Urinary bladder (tissue), 3 donors: ENCODE measurements at regions not wholly inside any gene's neighbourhood (a gene's known extent, or its start where the extent isn't known, plus 50 kb on each side); places are given as distances from the start of the nearest gene placed in this dataset.

Experiments used
- DNase-seq: peaks from one replicate; pipeline ENCODE4 v3.0.0-alpha.2; 2015; ENCODE audit errors: extremely low spot score
- H3K27ac ChIP-seq: one replicate; pipeline ENCODE4 v1.5.1; 2013; ENCODE audit warnings: low read depth, mild to moderate bottlenecking, moderate library complexity
- H3K36me3 ChIP-seq: one replicate; pipeline ENCODE4 v1.6.1; 2013; ENCODE audit warnings: mild to moderate bottlenecking, moderate library complexity; ENCODE audit not compliant: insufficient read depth
- H3K4me1 ChIP-seq: one replicate; pipeline ENCODE4 v1.6.1; 2013; ENCODE audit warnings: mild to moderate bottlenecking, moderate library complexity; ENCODE audit not compliant: insufficient read depth
- H3K4me3 ChIP-seq: one replicate; pipeline ENCODE4 v1.5.1; 2013; ENCODE audit warnings: low read depth, low read length
- WGBS: extraction: QIAGEN DNeasy Blood & Tissue Kit; methylation state at CpG from one replicate; pipeline ENCODE4 v1.1.7; 2013; 5-methylcytosine and 5-hydroxymethylcytosine counted together
- donor health status: healthy with polysubstance abuse.
- donor health status: healthy.

DNA sequence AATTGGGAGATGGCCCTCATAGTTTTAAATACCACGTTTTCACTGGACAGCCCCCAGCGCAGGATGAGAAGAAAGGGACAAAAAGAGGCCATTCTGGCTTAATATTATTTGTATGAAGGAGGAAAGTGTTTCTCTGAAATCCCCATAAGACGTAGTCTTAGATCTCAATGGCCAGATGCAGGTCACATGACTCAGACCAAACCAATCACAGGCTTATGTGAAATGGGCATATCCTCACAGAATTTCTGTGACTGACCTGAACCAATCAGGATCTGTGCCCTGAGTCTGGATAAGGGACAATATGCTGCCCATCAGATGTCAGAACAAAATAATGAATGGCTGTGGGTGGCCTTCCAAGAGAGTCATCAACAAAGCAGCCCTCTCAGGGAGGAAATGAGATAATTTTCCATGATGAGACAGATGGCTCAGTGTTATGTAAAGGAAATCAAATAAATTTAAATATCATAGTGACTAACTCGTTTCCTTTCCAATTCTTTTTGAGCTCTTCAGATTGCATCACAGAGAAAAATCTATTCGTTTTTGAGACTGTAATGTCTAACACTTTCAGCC, 1009.5 kb upstream of the TMEM132C start:
- WGBS, result 69% methylated on average over 5 of the region's 5 CpGs
- Histone ChIP-seq H3K4me3 (no peak overlapping the region), H3K27ac (no peak overlapping the region), H3K36me3 (peaks cover 2% of the 10 kb centered on the region), H3K4me1 (no peaks in the 10 kb centered on the region)
- DNase-seq, result no peak

- Histone ChIP-seq H3K36me3 (no peaks in the 10 kb centered on the region), H3K27ac (no peak overlapping the region), H3K4me1 (no peaks in the 10 kb centered on the region), H3K4me3 (no peak overlapping the region)
- no peak for DNase-seq
- 81% methylated on average over 3 of the region's 3 CpGs for WGBS
These were observed 1006.4 kb upstream of the TMEM132C start for GRCh38 chr12:127260531-127260930.

DNA sequence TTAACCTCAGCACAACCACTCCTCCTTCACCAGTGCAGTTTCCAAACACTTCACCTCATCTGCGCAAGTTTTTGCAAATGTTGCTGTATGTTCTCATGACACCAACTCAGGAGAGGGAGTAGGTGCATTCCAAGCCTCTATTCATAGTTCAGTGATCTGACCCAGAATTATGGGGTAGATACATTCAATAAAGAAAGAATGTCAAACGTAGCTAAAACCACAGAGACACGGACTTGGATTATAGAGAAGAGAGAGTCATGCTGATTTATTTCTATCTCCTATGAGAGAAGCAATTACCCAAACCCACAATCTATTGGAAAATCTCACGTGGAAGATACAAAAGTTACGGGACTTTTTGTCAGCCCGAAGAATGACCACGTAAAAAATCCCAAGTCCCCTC, 1006.0 kb upstream of the TMEM132C start:
- DNase-seq, result no peak
- no peak overlapping the region for H3K27ac ChIP-seq
- no peaks in the 10 kb centered on the region for H3K4me1 ChIP-seq
- WGBS, result 83% methylated on average over 7 of the region's 7 CpGs
- no peak overlapping the region for H3K4me3 ChIP-seq
- no peaks in the 10 kb centered on the region for H3K36me3 ChIP-seq

DNA sequence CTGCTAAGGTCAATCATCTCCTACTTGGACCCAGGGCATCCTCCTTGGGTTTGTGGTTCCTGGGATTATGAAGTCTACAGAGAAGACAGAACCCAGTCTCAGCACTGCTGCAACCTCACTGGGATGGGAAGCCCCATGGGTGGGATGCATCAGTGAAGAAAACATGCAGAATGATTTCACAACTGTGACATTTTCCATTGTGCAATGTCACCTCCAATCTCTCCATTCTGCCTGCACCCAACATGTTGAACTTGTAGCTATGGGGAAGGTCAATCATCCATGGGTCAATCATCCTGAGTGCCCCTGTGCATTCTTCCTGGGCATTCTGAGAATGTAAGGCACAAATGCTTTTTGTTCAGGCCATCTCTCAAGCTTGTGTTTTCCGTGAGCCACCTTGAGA, 1004.4 kb upstream of the TMEM132C start:
- no peak overlapping the region for H3K27ac ChIP-seq
- WGBS, result 69% methylated on average over 1 of the region's 1 CpG
- no peak for DNase-seq
- H3K36me3 ChIP-seq, result no peaks in the 10 kb centered on the region
- no peak overlapping the region for H3K4me3 ChIP-seq
- H3K4me1 ChIP-seq, result no peaks in the 10 kb centered on the region

DNA sequence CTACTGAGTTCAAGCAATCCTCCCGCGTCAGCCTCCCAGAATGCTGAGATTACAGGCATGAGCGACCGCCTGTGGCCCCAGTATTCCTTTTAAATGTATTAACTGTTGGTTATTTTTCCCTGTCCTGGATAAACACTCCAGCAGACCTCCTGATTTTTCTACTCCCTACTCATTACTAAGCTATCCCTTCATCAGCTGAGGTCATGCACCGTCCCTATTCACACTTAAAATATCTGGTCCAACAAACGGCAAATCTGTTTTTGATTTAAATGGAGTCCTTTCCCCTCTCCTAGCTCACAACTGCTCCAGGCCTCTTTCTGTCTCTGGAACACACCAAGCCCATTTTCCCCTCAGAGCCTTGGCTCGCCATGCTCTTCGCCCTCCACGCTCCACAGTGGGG, 1003.3 kb upstream of the TMEM132C start:
- Histone ChIP-seq H3K4me1 (no peaks in the 10 kb centered on the region), H3K27ac (no peak overlapping the region), H3K4me3 (no peak overlapping the region), H3K36me3 (no peaks in the 10 kb centered on the region)
- DNase-seq, result no peak
- WGBS, result 90% methylated on average over 9 of the region's 9 CpGs

- Histone ChIP-seq H3K36me3 (no peaks in the 10 kb centered on the region), H3K4me1 (no peaks in the 10 kb centered on the region), H3K4me3 (no peak overlapping the region), H3K27ac (no peak overlapping the region)
- no peak for DNase-seq
- WGBS, result 88% methylated on average over 4 of the region's 4 CpGs
These were observed 999.8 kb upstream of the TMEM132C start for GRCh38 chr12:127267128-127267527.

DNA sequence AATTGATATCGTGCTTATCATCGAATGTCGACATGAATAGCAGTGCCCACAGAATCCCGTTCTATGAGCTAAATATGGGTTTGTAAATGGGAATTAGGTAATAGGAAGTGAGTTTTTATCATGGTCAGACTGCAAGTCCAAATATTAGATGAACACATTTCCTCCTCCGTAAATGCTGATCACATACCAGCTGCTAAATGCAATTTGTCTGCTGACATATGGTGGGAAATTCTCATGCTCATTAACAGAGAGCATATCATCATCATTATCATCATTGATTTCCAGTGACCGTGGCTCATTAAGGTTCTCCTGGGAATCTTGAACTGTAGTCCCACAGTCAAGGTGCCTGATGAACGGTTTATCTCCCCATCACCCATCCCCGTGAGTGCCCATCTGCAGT, 998.8 kb upstream of the TMEM132C start:
- Histone ChIP-seq H3K27ac (no peak overlapping the region), H3K36me3 (no peaks in the 10 kb centered on the region), H3K4me1 (no peaks in the 10 kb centered on the region), H3K4me3 (no peak overlapping the region)
- 79% methylated on average over 8 of the region's 8 CpGs for WGBS
- no peak for DNase-seq

GRCh38 chr12:127268706-127269425, 998.1 kb upstream of the TMEM132C start:
- no peak for DNase-seq
- Histone ChIP-seq H3K36me3 (no peaks in the 10 kb centered on the region), H3K4me1 (no peaks in the 10 kb centered on the region), H3K27ac (no peak overlapping the region), H3K4me3 (no peak overlapping the region)
- WGBS, result 71% methylated on average over 6 of the region's 6 CpGs

DNA sequence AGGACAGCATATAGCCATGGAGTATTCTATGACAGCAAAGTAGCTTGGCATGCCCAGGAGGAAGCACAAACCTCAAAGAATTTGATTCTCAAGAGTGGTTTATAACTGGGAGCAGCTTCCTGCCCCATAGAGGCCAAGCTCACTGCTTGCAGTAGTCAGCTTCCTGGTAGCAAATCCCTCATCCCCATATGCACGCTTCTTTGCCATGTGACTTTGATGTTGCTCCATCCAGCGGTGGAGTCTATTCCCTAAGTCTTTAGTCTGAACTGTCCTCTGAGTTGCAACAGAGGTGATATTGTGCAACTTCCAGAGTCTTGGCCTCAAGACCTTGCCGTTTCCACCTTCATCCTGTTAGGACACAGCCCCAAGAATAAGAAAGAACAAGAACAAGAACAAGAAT, 996.8 kb upstream of the TMEM132C start:
- H3K36me3 ChIP-seq, result no peaks in the 10 kb centered on the region
- H3K4me1 ChIP-seq, result no peaks in the 10 kb centered on the region
- no peak overlapping the region for H3K4me3 ChIP-seq
- H3K27ac ChIP-seq, result no peak overlapping the region
- WGBS, result 75% methylated on average over 3 of the region's 3 CpGs
- DNase-seq, result no peak

DNA sequence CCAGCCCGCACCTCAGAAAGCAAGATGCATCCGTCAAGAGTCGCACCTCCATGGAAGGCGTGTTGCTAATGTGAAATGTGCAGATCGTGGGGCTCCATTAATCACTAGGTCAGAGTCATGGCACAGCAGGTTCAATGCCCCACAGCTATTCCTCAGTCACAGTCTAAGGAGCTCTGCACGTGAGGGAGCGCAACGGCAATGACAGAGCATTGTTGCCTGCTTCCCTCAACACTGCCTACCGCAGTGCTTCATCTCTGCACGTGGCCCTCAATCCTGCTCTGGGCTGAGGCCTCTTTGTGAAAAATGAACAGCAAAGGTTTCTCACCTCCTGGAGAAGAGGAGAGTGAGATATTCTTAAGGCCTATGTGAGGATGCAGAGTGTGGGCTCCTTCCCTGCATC, 995.2 kb upstream of the TMEM132C start:
- Histone ChIP-seq H3K4me1 (no peaks in the 10 kb centered on the region), H3K4me3 (no peak overlapping the region), H3K27ac (no peak overlapping the region), H3K36me3 (no peaks in the 10 kb centered on the region)
- DNase-seq, result no peak
- 91% methylated on average over 10 of the region's 10 CpGs for WGBS

GRCh38 chr12:127272864-127273263, 994.1 kb upstream of the TMEM132C start:
- Histone ChIP-seq H3K4me3 (no peak overlapping the region), H3K4me1 (no peaks in the 10 kb centered on the region), H3K27ac (no peak overlapping the region), H3K36me3 (no peaks in the 10 kb centered on the region)
- DNase-seq, result no peak
- 78% methylated on average over 2 of the region's 2 CpGs for WGBS

- 69% methylated on average over 3 of the region's 3 CpGs for WGBS
These were observed 993.3 kb upstream of the TMEM132C start for GRCh38 chr12:127273626-127274025.

GRCh38 chr12:127275416-127275815, 991.6 kb upstream of the TMEM132C start:
- H3K4me1 ChIP-seq, result no peaks in the 10 kb centered on the region
- H3K36me3 ChIP-seq, result no peaks in the 10 kb centered on the region
- DNase-seq, result no peak
- H3K27ac ChIP-seq, result no peak overlapping the region
- H3K4me3 ChIP-seq, result no peak overlapping the region
- 78% methylated on average over 4 of the region's 4 CpGs for WGBS

More at GRCh38 chr12:127273626-127274025, 993.3 kb upstream of the TMEM132C start:
- Histone ChIP-seq H3K27ac (no peak overlapping the region), H3K36me3 (no peaks in the 10 kb centered on the region), H3K4me3 (no peak overlapping the region), H3K4me1 (no peaks in the 10 kb centered on the region)
- no peak for DNase-seq

- 60% methylated on average over 7 of the region's 7 CpGs for WGBS
- H3K4me1 ChIP-seq, result no peaks in the 10 kb centered on the region
- no peak overlapping the region for H3K27ac ChIP-seq
These were observed 989.1 kb upstream of the TMEM132C start for GRCh38 chr12:127277882-127278281.

More at GRCh38 chr12:127277882-127278281, 989.1 kb upstream of the TMEM132C start:
- no peak for DNase-seq
- H3K36me3 ChIP-seq, result no peaks in the 10 kb centered on the region
- H3K4me3 ChIP-seq, result no peak overlapping the region
